Coronary artery (tissue), 2 donors: ENCODE measurements at regions not wholly inside any gene's neighbourhood (a gene's known extent, or its start where the extent isn't known, plus 50 kb on each side); places are given as distances from the start of the nearest gene placed in this dataset.

Experiments used
- DNase-seq: peaks from one replicate; pipeline ENCODE4 v3.0.0-alpha.2; 2017; ENCODE audit warnings: low spot score
- H3K27ac ChIP-seq, 2 donors: fragments of 200-600 bp; sonication (generic); one replicate each; pipeline ENCODE4 v1.5.1; 2016 to 2019
- H3K4me3 ChIP-seq: fragments of 200-600 bp; sonication (generic); 2 replicates; pipeline ENCODE4 v1.5.1; 2016; ENCODE audit warnings: mild to moderate bottlenecking, moderate library complexity
- CTCF ChIP-seq: fragments of 200-600 bp; sonication (generic); IDR thresholded peaks from one replicate; pipeline ENCODE4 v1.5.1; 2019; ENCODE audit warnings: antibody characterized with exemption

DNA sequence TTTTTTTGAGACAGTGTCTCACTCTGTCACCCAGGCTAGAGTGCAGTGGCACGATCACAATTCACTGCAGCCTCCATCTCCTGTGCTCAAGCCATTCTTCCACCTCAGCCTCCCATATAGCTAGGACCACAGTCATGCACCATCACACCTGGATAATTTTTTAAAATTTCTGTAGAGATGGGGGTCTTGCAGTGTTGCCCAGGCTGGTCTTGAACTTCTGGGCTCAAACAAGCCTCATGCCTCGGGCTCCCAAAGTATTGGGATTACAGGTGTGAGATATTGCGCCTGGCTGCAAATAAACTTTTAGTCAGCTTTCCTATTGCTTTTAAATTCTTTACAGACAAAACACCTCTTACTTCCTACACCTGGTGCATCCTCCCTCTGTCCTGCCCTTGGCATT, 102.1 kb upstream of the VEPH1 start:
- Histone ChIP-seq H3K27ac (no peak overlapping the region), H3K4me3 (no peak overlapping the region)
- no peak for TF ChIP-seq CTCF
- no peak for DNase-seq

DNA sequence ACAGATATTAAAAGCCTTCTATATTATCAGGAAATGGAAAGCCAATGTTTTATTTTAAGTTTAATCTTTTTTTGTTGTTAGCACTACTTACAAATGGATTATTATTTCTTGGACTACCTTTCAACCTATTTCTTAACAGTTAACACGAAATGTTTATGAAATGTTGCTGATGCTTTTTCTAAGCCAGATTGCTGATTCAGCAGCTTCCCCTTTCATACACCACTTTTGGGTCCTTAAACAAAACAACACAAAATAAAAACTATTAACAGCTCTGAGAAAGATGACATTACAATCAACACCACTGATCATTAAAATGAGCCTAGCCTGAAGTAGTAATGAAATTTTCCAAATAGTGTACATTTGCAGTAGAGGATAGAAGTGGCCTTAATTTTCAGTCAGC, 99.2 kb upstream of the VEPH1 start:
- no peak for DNase-seq
- H3K4me3 ChIP-seq = no peak overlapping the region
- H3K27ac ChIP-seq = no peak overlapping the region
- no peak for TF ChIP-seq CTCF

GRCh38 chr3:157595259-157595658, 92.0 kb upstream of the VEPH1 start:
- Histone ChIP-seq H3K4me3 (no peak overlapping the region), H3K27ac (no peak overlapping the region)
- DNase-seq = no peak
- no peak for TF ChIP-seq CTCF

- Histone ChIP-seq H3K4me3 (no peak overlapping the region), H3K27ac (no peak overlapping the region)
- no peak for DNase-seq
- no peak for TF ChIP-seq CTCF
Measured at GRCh38 chr3:157594413-157594812, 91.2 kb upstream of the VEPH1 start.

DNA sequence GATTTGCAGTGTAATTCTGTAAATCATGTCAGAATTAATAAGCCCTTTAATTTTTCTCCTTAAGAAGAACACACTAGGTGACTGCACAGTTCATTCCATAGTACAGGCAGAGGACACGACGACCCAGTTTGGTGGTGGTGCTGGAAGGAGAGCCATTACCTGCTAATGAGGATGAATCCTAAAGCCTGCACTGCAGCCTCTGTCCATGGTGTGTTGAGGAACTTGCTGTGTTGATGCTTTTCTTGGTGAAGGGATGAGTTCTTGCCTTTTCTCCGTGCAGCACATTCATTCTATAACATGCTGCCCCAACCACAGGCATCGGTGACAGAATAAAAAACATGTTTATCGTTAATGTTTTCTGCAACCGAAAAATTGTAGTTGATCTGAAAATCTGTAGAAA, 89.6 kb upstream of the VEPH1 start:
- no peak for DNase-seq
- Histone ChIP-seq H3K4me3 (no peak overlapping the region), H3K27ac (no peak overlapping the region)
- TF ChIP-seq CTCF = no peak

DNA sequence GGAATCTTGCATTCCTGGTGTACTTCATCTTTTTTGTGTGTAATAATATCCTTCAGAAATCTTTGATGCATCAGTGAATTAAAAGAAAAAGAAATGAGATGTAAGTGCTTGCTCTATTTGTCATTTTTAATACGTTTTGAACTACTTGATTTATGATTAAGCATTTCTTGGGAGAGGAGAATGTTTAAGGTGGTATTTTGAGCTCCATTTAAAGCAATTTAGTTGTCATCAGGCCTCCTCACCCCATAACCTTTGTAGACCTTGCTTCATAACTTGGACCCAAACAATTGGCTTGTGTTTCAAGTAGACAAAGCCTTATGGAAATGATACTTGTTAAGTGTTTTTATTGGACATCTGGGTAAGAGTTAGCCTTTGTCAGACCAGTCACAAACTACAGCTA, 87.1 kb upstream of the VEPH1 start:
- no peak for TF ChIP-seq CTCF
- DNase-seq = no peak
- H3K4me3 ChIP-seq = no peak overlapping the region

GRCh38 chr3:157589211-157589610, 86.0 kb upstream of the VEPH1 start:
- no peak overlapping the region for H3K4me3 ChIP-seq
- no peak for DNase-seq
- H3K27ac ChIP-seq = no peak overlapping the region
- no peak for TF ChIP-seq CTCF

More for the DNA sequence above, 87.1 kb upstream of the VEPH1 start:
- H3K27ac ChIP-seq = no peak overlapping the region
